Ascending aorta (tissue), 2 donors: ENCODE measurements at regions not wholly inside any gene's neighbourhood (a gene's known extent, or its start where the extent isn't known, plus 50 kb on each side); places are given as distances from the start of the nearest gene placed in this dataset.

ENCODE experiments used
- DNase-seq, 2 donors: peaks; one replicate each; pipeline ENCODE4 v3.0.0-alpha.2; 2019; ENCODE audit warnings: low spot score in 2 of 2
- H3K27ac ChIP-seq, 2 donors: fragments of 200-600 bp; sonication (generic); one replicate each; pipeline ENCODE4 v1.5.1; 2016 to 2017; ENCODE audit warnings: mild to moderate bottlenecking in 1 of 2
- H3K27me3 ChIP-seq: fragments of 200-600 bp; sonication (generic); one replicate; pipeline ENCODE4 v1.5.1; 2017
- H3K36me3 ChIP-seq, 2 donors: fragments of 200-600 bp; sonication (generic); one replicate each; pipeline ENCODE4 v1.5.1; 2016
- H3K4me1 ChIP-seq, 2 donors: fragments of 200-600 bp; sonication (generic); one replicate each; pipeline ENCODE4 v1.5.1; 2016 to 2017; ENCODE audit warnings: mild to moderate bottlenecking in 1 of 2
- H3K4me3 ChIP-seq, 2 donors: fragments of 200-600 bp; sonication (generic); one replicate each; pipeline ENCODE4 v1.5.1; 2016 to 2017; ENCODE audit warnings: mild to moderate bottlenecking in 1 of 2
- H3K9me3 ChIP-seq, 2 donors: fragments of 200-600 bp; sonication (generic); one replicate each; pipeline ENCODE4 v1.5.1; 2016
- CTCF ChIP-seq, 3 experiments: fragments of 200-600 bp in 2 of 3; fragments of 450-650 bp in 1 of 3; sonication (generic) in 2 of 3; IDR thresholded peaks; one replicate each; pipeline ENCODE4 v1.5.1; 2016 to 2019; ENCODE audit warnings: antibody characterized with exemption in 3 of 3, mild to moderate bottlenecking in 1 of 3, moderate library complexity in 1 of 3
- intact Hi-C: fragments of 100-400 bp; cut with DNase I; formaldehyde crosslinking; loops from one replicate; pipeline ENCODE4 v1.15.1; 2023

GRCh38 chr2:4424153-4424552, 720.8 kb downstream of the DCDC2C start:
- Histone ChIP-seq H3K9me3 (no peaks in the 10 kb centered on the region), H3K36me3 (no peaks in the 10 kb centered on the region), H3K4me3 (no peak overlapping the region), H3K27ac (no peak overlapping the region), H3K4me1 (no peaks in the 10 kb centered on the region), H3K27me3 (no peaks in the 10 kb centered on the region)
- DNase-seq = no peak
- intact Hi-C loops = no loop called here
- no peak for TF ChIP-seq CTCF (IDR thresholded peaks at IDR 0.05)

GRCh38 chr2:4427083-4427482, 723.7 kb downstream of the DCDC2C start:
- intact Hi-C loops = no loop called here
- Histone ChIP-seq H3K36me3 (no peaks in the 10 kb centered on the region), H3K27ac (no peak overlapping the region), H3K27me3 (no peaks in the 10 kb centered on the region), H3K9me3 (no peaks in the 10 kb centered on the region), H3K4me3 (no peak overlapping the region), H3K4me1 (no peaks in the 10 kb centered on the region)
- no peak for TF ChIP-seq CTCF (IDR thresholded peaks at IDR 0.05)
- no peak for DNase-seq

GRCh38 chr2:4445821-4446220, 742.4 kb downstream of the DCDC2C start:
- DNase-seq = no peak
- H3K4me3 ChIP-seq = no peak overlapping the region
- H3K4me1 ChIP-seq = no peaks in the 10 kb centered on the region
- H3K9me3 ChIP-seq = no peaks in the 10 kb centered on the region
- intact Hi-C loops = no loop called here
- H3K27ac ChIP-seq = no peak overlapping the region
- H3K36me3 ChIP-seq = no peaks in the 10 kb centered on the region
- TF ChIP-seq CTCF (IDR thresholded peaks at IDR 0.05) = no peak
- H3K27me3 ChIP-seq = no peaks in the 10 kb centered on the region

GRCh38 chr2:4454907-4455306, 751.5 kb downstream of the DCDC2C start:
- Histone ChIP-seq H3K9me3 (no peaks in the 10 kb centered on the region), H3K36me3 (no peaks in the 10 kb centered on the region)
- intact Hi-C loops = no loop called here

GRCh38 chr2:4455486-4456155, 752.2 kb downstream of the DCDC2C start:
- Histone ChIP-seq H3K36me3 (no peaks in the 10 kb centered on the region), H3K4me3 (no peak overlapping the region), H3K9me3 (no peaks in the 10 kb centered on the region), H3K27ac (no peak overlapping the region), H3K4me1 (no peaks in the 10 kb centered on the region), H3K27me3 (no peaks in the 10 kb centered on the region)
- no peak for DNase-seq
- TF ChIP-seq CTCF (IDR thresholded peaks at IDR 0.05) = no peak
- intact Hi-C loops = no loop called here

More at GRCh38 chr2:4454907-4455306, 751.5 kb downstream of the DCDC2C start:
- Histone ChIP-seq H3K4me1 (no peaks in the 10 kb centered on the region), H3K4me3 (no peak overlapping the region), H3K27me3 (no peaks in the 10 kb centered on the region), H3K27ac (no peak overlapping the region)
- TF ChIP-seq CTCF (IDR thresholded peaks at IDR 0.05) = no peak
- no peak for DNase-seq
